A673 (cell line): ENCODE measurements at regions not wholly inside any gene's neighbourhood (a gene's known extent, or its start where the extent isn't known, plus 50 kb on each side); places are given as distances from the start of the nearest gene placed in this dataset.

Source experiments
- EZH2 ChIP-seq: fragments of 200-600 bp; sonication (generic); IDR thresholded peaks from 2 replicates; pipeline ENCODE4 v1.6.1; 2017; ENCODE audit warnings: borderline replicate concordance, low read depth, mild to moderate bottlenecking, mixed read lengths, antibody characterized with exemption, low read length; ENCODE audit not compliant: poor library complexity, severe bottlenecking
- TF ChIP-seq, protein P1 (sequence below): fragments of 300-800, 200-600 bp; sonication (generic); conservative IDR thresholded peaks from 2 replicates; pipeline ENCODE4 v1.5.1; 2017; ENCODE audit warnings: low read depth, mild to moderate bottlenecking, antibody characterized with exemption, low read length, moderate library complexity, mixed read lengths

DNA sequence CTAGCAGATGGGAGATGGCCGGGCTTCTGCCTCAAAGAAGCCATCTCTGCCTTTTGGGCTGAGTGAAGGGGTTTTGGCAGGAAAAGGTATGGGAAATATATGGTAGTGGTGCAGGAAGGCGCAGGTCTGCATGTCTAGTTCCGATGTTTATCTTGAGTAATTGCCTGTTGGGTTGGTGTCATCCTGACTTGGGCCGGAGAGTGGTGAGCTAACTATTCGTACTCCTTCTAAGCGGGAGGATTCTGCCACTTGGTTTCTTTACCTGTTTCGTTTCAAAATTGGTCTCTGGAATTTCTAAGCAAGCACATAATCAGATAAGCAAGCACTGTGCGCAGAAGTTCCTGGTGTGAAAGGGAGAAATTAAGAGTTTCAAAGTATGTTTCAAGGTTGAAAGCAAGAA lies 229.6 kb downstream of the SAMD5 start:
- TF ChIP-seq, protein P1, sequence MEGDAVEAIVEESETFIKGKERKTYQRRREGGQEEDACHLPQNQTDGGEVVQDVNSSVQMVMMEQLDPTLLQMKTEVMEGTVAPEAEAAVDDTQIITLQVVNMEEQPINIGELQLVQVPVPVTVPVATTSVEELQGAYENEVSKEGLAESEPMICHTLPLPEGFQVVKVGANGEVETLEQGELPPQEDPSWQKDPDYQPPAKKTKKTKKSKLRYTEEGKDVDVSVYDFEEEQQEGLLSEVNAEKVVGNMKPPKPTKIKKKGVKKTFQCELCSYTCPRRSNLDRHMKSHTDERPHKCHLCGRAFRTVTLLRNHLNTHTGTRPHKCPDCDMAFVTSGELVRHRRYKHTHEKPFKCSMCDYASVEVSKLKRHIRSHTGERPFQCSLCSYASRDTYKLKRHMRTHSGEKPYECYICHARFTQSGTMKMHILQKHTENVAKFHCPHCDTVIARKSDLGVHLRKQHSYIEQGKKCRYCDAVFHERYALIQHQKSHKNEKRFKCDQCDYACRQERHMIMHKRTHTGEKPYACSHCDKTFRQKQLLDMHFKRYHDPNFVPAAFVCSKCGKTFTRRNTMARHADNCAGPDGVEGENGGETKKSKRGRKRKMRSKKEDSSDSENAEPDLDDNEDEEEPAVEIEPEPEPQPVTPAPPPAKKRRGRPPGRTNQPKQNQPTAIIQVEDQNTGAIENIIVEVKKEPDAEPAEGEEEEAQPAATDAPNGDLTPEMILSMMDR: no peak
- no peak for TF ChIP-seq EZH2
